HL-60 (cell line): ENCODE measurements at regions not wholly inside any gene's neighbourhood (a gene's known extent, or its start where the extent isn't known, plus 50 kb on each side); places are given as distances from the start of the nearest gene placed in this dataset.
"Not testable (repeated sequence)": the region's sequence is repeated elsewhere in the genome, so short reads cannot be mapped to it uniquely, and the experiment has no call there.

Experiments
- DNase-seq, 2 experiments: peaks; one replicate each; pipeline ENCODE4 v3.0.0-alpha.2; 2010 to 2020; ENCODE audit warnings: low read depth in 1 of 2, low spot score in 1 of 2
- H3K27ac ChIP-seq: fragments of 250-450 bp; sonication (Bioruptor Pico); replicated peaks from 2 replicates; pipeline ENCODE4 v1.5.1; 2020; ENCODE audit warnings: mild to moderate bottlenecking, moderate library complexity
- H3K27me3 ChIP-seq: fragments of 250-450 bp; sonication (Bioruptor Pico); 2 replicates; pipeline ENCODE4 v1.5.1; 2021; ENCODE audit warnings: mild to moderate bottlenecking, moderate library complexity; ENCODE audit not compliant: insufficient read depth, poor library complexity, severe bottlenecking
- H3K4me3 ChIP-seq: replicated peaks from 2 replicates; pipeline ENCODE4 v1.5.1; 2011; ENCODE audit warnings: mild to moderate bottlenecking, control low read depth, low read length; ENCODE audit not compliant: insufficient read depth

DNA sequence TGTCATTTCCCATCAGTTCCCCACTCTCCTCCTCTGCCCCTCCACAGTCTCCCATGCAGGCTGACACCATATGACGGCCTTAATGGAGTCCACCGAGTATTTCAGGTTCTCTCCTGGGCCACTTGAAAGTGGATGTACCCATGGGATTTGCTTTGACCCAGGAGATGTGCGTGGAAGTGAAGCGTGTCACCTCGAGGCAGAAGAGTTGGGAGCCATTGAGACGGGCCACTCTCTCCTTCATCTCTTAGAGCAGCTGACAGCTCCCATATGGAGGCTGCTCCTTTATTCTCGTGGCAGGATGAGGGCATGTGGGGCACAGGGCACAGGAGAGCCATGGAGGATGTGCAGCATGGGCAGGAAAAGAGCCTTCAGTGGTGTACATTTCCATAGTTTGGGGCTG is 144.7 kb upstream of the CRYM start:
- not testable (repeated sequence) for DNase-seq, H3K27me3 ChIP-seq, H3K4me3 ChIP-seq, H3K27ac ChIP-seq

DNA sequence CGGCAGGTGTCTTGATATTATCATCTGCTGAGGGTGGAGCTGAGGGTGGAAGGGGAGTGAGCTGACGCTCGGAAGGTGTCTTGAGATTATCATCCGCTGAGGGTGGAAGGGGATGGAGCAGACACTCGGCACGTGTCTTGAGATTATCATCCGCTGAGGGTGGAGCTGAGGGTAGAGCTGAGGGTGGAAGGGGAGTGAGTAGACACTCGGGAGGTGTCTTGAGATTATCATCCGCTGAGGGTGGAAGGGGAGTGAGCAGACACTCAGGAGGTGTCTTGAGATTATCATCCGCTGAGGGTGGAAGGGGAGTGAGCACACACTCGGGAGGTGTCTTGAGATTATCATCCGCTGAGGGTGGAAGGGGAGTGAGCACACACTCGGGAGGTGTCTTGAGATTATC is 126.6 kb upstream of the CRYM start:
- H3K27me3 ChIP-seq, H3K27ac ChIP-seq, H3K4me3 ChIP-seq, DNase-seq: not testable (repeated sequence)

DNA sequence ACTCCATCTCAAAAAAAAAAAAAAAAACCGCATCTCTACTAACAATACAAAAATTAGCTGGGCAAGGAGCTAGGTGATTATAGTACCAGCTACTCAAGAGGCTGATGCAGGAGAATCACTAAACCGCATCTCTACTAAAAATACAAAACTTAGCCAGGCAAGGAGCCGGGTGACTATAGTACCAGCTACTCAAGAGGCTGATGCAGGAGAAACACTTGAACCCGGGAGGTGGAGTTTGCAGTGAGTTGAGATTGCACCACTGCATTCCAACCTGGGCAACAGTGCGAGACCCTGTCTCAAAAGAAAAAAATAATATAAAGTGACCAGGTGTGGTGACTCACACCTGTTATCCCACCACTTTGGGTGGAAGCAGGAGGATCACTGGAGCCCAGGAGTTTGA is 119.8 kb upstream of the CRYM start:
- not testable (repeated sequence) for H3K4me3 ChIP-seq, DNase-seq, H3K27me3 ChIP-seq, H3K27ac ChIP-seq

DNA sequence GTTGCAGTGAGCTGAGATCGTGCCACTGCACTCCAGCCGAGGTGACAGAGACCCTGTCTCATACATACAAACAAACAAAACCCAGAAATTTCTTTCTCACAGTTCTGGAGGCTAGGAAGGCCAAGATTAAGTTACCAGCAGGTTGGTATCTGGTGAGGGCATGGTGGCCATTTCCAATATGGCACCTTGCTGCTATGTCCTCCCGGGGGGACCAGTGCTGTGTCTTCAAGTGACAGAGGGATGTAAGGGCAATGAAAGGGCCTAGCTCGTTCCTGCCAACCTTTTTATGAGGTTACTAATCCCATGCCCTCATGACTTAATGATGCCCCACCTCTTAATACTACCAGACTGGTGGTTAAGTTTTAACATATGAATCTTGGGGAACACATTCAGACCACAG is 118.5 kb upstream of the CRYM start:
- not testable (repeated sequence) for H3K27me3 ChIP-seq, H3K27ac ChIP-seq, H3K4me3 ChIP-seq, DNase-seq

DNA sequence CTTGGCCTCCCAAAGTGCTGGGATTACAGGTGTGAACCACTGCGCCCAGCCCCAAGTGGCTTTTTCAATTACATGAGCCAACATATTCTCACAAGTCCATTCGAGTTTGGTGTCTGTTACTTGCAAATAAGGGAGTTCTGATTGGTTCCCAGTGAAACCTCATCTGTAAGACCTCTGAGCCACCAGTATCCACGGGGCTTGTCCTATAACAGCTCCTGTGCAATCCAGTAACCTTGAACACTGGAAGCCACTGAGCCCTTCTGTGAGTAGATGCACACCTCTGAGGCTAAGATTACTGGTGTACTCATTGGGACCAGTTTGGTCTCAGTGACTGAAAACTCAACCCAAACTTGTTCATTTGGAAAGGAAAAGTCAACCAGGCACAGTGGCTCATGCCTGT is 112.5 kb upstream of the CRYM start:
- H3K27ac ChIP-seq, DNase-seq, H3K4me3 ChIP-seq, H3K27me3 ChIP-seq: not testable (repeated sequence)

DNA sequence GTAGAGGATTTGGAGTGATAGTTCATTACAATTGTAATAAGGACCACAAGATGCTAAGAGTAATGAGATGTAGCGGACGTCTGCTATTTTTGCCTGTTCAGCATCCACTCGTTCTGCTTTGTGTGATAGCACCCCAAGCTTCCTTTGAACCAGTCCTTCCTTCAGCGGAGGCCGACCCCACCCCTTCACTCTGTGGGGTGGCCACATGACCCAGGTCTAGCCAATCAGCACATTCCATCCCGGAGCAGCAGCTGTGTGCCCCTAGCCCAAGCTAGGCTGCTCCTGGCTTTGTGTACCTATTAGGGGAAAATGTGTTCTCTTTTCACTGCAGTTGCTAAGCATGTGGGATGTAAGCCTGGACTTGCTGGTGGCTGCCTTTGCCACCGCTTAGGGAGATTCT is 111.8 kb upstream of the CRYM start:
- not testable (repeated sequence) for H3K4me3 ChIP-seq, H3K27me3 ChIP-seq, DNase-seq, H3K27ac ChIP-seq

DNA sequence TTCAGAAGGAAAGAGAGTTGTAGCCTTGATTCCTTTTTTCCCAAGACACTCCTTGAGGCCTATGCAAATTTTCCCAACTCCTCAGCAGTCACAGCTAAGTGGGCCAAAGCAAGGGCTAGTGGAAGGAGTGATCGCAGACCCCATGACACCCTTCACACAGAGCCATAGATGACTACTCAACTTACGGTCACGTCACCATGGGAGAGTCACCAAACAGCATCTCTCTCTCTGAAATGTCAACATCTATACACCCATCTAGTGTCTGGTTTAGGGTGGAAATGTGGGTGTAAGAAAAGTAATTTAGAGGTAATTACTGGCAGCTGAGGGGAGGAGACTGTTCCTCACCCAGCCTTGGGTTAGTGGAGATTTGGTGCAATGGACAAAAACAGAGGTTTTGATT is 109.7 kb upstream of the CRYM start:
- not testable (repeated sequence) for H3K27me3 ChIP-seq, H3K4me3 ChIP-seq, DNase-seq, H3K27ac ChIP-seq

DNA sequence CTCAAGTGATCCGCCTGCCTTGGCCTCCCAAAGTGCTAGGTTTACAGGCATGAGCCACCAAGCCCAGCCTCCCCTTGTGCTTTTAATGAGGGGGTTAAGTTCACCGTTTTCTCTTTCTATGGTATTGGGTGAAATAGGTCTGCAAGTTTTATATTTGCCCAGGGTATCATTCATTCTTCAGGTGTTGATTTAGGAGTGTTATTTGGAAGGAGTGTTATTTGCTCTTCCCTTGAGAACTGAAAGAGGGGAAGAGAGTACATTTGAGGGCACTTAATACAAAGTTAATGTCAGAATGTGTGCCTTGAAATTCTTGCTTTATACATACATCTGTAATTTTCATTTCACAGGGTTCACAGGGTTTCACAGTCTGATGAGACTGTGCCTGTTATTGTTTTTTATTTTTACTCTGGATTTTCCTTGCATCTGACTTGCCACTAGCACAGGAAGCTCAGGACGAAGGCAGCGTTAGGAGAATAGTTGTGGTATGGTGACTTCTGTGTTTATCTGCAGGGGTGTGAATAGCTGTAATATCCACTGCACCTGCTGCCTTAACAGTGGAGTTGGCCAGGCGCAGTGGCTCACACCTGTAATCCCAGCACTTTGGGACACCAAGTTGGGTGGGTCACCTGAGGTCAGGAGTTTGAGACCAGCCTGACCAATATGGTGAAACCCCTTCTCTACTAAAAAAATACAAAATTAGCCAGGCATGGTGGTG is 108.3 kb upstream of the CRYM start:
- H3K27ac ChIP-seq, H3K4me3 ChIP-seq, H3K27me3 ChIP-seq, DNase-seq: not testable (repeated sequence)

DNA sequence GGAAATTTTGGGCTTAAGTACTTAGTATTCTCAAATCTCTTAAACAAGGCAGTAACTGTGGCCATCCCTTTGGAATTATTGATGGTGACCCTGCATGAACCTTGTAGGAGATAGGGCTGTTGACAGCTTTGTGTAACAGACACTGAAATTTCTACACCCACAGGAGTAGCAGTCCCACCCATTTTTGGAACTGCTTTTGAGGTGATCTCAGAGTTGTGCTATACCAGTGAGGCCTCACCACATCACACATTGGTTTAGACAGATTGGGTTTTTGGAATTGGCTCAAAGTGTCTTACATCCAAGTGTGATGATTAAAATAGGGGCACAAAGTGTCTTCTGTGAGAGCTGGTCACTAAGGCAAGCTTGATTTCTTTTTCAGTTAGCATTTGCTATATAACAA is 105.6 kb upstream of the CRYM start:
- not testable (repeated sequence) for H3K4me3 ChIP-seq, H3K27ac ChIP-seq, H3K27me3 ChIP-seq, DNase-seq

DNA sequence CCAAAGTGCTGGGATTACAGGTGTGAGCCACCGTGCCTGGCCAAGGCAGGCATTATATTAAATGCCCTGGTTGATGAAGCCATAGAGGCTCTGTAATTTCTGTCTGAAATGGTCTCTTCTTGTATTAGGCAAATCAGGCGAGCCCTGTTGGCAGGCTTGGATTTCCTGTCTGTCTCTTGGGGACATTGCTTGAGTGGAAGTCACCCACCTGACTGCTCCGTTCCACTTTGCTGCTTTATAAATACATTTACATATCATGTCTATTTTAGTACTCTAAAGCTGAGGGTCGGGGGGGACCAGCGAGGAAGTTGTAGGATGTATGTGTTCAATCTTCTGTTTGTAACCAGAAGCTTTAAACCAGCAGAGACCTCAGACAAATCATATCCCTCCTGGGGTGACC is 101.6 kb upstream of the CRYM start:
- H3K27ac ChIP-seq, DNase-seq, H3K4me3 ChIP-seq, H3K27me3 ChIP-seq: not testable (repeated sequence)

DNA sequence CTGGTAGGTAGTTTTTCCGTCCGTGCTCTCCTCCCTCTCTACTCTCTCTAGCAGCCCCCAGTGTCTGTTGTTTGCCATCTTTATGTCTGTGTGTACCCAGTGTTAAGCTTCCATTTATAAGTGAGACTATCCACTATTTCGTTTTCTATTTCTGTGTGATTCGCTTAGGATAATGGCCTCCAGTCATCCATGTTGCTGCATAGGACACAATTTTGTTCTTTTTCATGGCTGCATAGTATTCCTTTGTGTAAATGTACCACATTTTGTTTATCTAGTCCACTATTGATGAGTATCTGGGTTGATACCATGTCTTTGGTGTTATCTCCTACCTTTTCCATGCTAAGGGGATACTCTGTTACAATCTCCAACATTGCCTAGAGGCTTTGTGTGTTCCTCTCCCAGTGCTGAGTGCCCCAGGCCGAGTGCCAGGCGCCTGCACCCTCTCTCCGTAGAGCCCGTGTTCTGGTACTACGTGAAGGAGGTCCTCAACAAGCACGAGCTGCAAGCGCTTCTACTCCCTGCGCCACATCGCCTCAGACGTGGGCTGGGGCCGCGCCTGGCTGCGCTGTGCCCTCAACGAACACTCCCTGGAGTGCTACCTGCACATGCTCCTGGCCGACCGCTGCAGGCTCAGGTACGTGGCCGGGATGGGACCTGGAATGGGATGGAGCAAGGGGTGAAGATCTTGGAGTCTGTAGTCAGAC is 98.3 kb upstream of the CRYM start:
- H3K27me3 ChIP-seq, DNase-seq, H3K27ac ChIP-seq, H3K4me3 ChIP-seq: not testable (repeated sequence)

DNA sequence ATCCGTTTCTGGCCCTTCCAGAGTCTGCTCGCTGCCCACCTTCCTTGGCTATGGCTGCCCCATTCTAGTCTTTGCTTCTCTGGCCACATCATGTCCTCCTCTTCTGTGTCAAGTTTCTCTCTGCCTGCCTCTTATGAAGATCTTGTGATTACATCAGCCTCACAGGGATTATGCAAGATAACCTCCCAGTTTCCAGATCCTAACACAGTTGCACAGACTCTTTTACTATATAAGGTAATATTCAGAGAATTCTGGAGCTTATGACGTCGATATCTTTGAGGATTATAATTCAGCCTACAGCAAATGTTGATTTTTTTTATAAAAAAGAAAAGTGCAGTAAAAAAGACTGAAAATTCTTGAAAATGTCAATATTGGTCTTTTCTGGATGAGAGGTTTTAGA is 97.2 kb upstream of the CRYM start:
- H3K4me3 ChIP-seq, DNase-seq, H3K27me3 ChIP-seq: not testable (repeated sequence)
- H3K27ac ChIP-seq = peak overlapping the region; percentile 62

DNA sequence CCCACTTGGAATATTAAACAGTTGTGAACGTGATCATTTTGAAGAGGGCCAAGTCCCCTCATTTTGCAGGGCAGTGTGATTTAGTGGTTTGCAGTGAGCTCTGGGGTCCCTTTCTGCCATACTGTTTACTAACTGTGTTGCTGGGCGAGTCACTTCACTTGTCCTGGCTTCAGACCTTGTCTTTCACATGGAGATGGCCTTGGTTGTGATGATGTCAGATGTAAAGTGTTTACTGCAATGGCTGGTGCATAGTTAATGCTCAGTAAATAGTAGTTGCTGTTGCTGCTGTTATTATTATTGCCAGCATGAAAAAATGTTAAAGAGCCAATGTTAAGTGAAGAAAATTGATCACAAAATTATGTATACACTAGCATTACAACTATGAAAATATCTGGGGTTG is 95.4 kb upstream of the CRYM start:
- H3K4me3 ChIP-seq, H3K27ac ChIP-seq, H3K27me3 ChIP-seq, DNase-seq: not testable (repeated sequence)

DNA sequence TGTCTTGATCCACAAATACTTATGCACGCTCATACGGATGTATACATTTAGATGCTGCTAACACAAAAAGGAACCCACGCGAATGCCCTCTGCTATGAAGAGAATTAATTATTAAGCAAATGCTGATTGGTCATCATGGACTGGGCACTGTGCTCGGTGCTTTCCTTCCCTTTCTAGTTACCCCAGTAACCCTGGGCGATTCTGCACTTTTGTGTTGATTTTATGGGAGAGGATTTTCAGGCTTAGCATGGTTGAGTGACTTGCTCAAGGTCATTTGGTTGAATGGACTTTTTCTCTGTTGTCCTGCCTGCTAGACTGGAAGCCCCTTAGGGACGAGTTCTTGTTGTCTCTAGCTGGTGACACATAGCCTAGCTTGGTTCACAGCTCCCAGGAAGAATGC is 94.8 kb upstream of the CRYM start:
- H3K27me3 ChIP-seq, H3K4me3 ChIP-seq, DNase-seq, H3K27ac ChIP-seq: not testable (repeated sequence)

DNA sequence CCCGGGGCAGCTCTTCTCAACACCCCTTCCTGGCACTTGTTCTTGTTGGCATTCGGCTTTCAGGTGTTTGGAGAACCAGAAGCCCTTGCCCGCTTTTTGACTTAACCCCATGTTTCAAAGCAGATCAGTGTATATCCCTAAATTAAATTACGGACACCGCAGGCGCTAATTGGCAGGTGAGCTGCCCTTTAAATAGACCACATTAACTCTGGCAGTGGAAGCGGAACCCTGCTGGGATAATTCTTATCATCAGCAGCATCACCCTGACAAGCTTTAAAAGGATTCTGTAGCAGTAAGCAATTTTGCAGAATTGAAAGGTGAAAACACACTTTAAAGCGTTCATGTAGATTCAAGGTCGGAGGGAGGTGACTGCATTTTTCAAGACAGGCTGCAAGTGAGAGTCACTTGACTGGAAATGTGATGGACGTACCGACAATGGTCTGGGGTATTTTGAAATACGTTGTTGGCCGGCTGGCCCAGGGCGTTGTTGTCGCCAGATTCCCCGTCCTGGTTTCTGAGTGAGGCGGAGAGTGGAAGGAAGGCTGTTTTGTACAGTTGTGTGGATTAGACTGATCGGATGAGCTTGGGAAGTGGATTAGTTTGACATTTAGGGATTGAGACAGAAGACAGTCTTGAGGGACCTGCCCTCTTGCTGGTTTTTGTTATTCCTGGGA is 94.2 kb upstream of the CRYM start:
- not testable (repeated sequence) for H3K27me3 ChIP-seq, H3K4me3 ChIP-seq, DNase-seq, H3K27ac ChIP-seq
